ENCODE measurements at regions not wholly inside any gene's neighbourhood (a gene's known extent, or its start where the extent isn't known, plus 50 kb on each side); places are given as distances from the start of the nearest gene placed in this dataset.

DNA sequence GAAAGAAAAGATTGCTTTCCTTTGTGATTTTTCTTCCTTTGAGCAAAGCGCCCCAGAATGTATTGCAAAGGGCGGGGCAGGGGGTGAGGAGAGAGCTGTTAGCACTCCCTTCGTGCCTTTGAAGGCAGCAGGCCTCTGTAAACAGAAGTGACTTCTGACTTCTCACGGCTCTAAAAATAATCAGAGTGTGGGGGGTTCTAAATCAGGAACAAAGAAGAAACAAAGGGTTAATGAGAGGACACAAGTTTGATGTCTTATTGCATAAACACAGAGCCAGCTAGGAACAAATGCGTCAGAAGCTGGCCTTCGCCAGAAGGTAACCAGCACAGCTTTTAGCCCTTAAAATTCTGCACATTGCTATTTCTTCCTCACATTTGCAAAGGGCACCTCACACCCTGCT is 626.2 kb downstream of the MID1IP1 start:
- H3K27ac ChIP-seq (ENCODE audit: low read depth in 1 of 2, low read length in 2 of 2), result no peak overlapping the region
- no peak for TF ChIP-seq RXRA (IDR thresholded peaks at IDR 0.05)
- TF ChIP-seq HNF4A (conservative IDR thresholded peaks at IDR 0.05), result no peak
- no peak for TF ChIP-seq FOXA1 (IDR thresholded peaks at IDR 0.05)
- TF ChIP-seq REST (IDR thresholded peaks at IDR 0.05), result no peak
- TF ChIP-seq ZBTB33 (IDR thresholded peaks at IDR 0.05), result no peak
- no peak for TF ChIP-seq TAF1 (conservative IDR thresholded peaks at IDR 0.05)
- WGBS, result 76% methylated on average over 6 of the region's 6 CpGs
- H3K36me3 ChIP-seq (ENCODE audit: control insufficient read depth in 4 of 4, insufficient read depth in 3 of 4, low read depth in 1 of 4, low read length in 3 of 4), result no peaks in the 10 kb centered on the region
- H3K27me3 ChIP-seq (ENCODE audit: control insufficient read depth in 4 of 4, insufficient read depth in 4 of 4, low read length in 3 of 4), result no peaks in the 10 kb centered on the region
- no peaks in the 10 kb centered on the region for H3K9me3 ChIP-seq (ENCODE audit: control insufficient read depth in 4 of 4, low read length in 3 of 4)
- H3K4me1 ChIP-seq (ENCODE audit: control insufficient read depth in 4 of 4, insufficient read depth in 4 of 4, low read length in 3 of 4), result peaks cover 2 to 8% (median 6%) of the 10 kb centered on the region in 4 donors
- DNase-seq (ENCODE audit: low spot score), result no peak
- no peak overlapping the region for H3K4me3 ChIP-seq (ENCODE audit: low read depth in 1 of 3, low read length in 3 of 3)
- no peak overlapping the region for H3K9ac ChIP-seq (ENCODE audit: low read depth in 1 of 2, low read length in 2 of 2)

GRCh38 chrX:39427906-39428305 is 626.6 kb downstream of the MID1IP1 start:
- WGBS, result 84% methylated on average over 3 of the region's 3 CpGs
- Histone ChIP-seq H3K4me1 (ENCODE audit: control insufficient read depth in 4 of 4, insufficient read depth in 4 of 4, low read length in 3 of 4) (peaks cover 2 to 8% (median 6%) of the 10 kb centered on the region in 4 donors), H3K27me3 (ENCODE audit: control insufficient read depth in 4 of 4, insufficient read depth in 4 of 4, low read length in 3 of 4) (no peaks in the 10 kb centered on the region), H3K9me3 (ENCODE audit: control insufficient read depth in 4 of 4, low read length in 3 of 4) (no peaks in the 10 kb centered on the region), H3K36me3 (ENCODE audit: control insufficient read depth in 4 of 4, insufficient read depth in 3 of 4, low read depth in 1 of 4, low read length in 3 of 4) (no peaks in the 10 kb centered on the region), H3K27ac (ENCODE audit: low read depth in 1 of 2, low read length in 2 of 2) (no peak overlapping the region), H3K4me3 (ENCODE audit: low read depth in 1 of 3, low read length in 3 of 3) (no peak overlapping the region), H3K9ac (ENCODE audit: low read depth in 1 of 2, low read length in 2 of 2) (no peak overlapping the region)
- TF ChIP-seq CTCF (IDR thresholded peaks at IDR 0.05; ENCODE audit: low read depth, low read length, missing input control) (no peak), YY1 (IDR thresholded peaks at IDR 0.05) (no peak), HNF4A (conservative IDR thresholded peaks at IDR 0.05) (no peak), RXRA (IDR thresholded peaks at IDR 0.05) (no peak), FOXA2 (IDR thresholded peaks at IDR 0.05) (no peak), FOXA1 (IDR thresholded peaks at IDR 0.05) (no peak), RAD21 (IDR thresholded peaks at IDR 0.05) (no peak), JUND (IDR thresholded peaks at IDR 0.05) (no peak), NR2F2 (IDR thresholded peaks at IDR 0.05) (no peak), ZBTB33 (IDR thresholded peaks at IDR 0.05) (no peak), GABPA (IDR thresholded peaks at IDR 0.05 in 1 of 2, conservative IDR thresholded peaks at IDR 0.05 in 1 of 2) (no peak), MAX (IDR thresholded peaks at IDR 0.05) (no peak), HNF4G (IDR thresholded peaks at IDR 0.05) (no peak), TAF1 (conservative IDR thresholded peaks at IDR 0.05) (no peak), EGR1 (IDR thresholded peaks at IDR 0.05; ENCODE audit: low read depth in 2 of 2) (no peak), REST (IDR thresholded peaks at IDR 0.05) (no peak), ATF3 (IDR thresholded peaks at IDR 0.05) (no peak)
- no peak for DNase-seq (ENCODE audit: low spot score)
